ENCODE measurements at regions not wholly inside any gene's neighbourhood (a gene's known extent, or its start where the extent isn't known, plus 50 kb on each side); places are given as distances from the start of the nearest gene placed in this dataset.

GRCh38 chr3:46093327-46093942 is 66.2 kb upstream of the XCR1 start:
- TF ChIP-seq POLR2A (IDR thresholded peaks at IDR 0.05; ENCODE audit: low read depth, low read length) (no peak), TAF1 (IDR thresholded peaks at IDR 0.05; ENCODE audit: low read depth, low read length) (no peak)

All from GM12891 (cell line).